ENCODE measurements at regions not wholly inside any gene's neighbourhood (a gene's known extent, or its start where the extent isn't known, plus 50 kb on each side); places are given as distances from the start of the nearest gene placed in this dataset.

DNA sequence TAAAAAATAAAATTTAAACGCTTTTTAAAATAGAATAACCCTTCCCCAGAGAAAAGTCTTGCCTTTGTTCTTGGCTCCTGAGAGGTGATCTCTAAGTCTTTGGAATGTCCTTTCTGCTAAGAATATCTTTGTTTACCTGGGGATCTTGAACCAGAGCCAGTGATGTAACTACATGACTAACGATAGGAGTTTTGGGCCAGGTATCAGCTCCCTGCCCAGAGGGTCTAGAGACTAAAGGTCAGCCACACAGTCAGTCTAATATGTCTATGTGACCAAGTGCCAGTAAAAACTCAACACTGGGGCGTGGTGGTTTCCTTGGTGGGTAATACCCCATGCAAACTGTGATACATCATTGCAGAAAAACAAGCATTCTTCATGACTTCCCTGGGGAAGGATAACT lies 1351.9 kb upstream of the C9orf72 start:
- TF ChIP-seq MXI1 (IDR thresholded peaks at IDR 0.05; ENCODE audit: borderline replicate concordance, low read depth, low read length) (no peak), CHD1 (IDR thresholded peaks at IDR 0.05; ENCODE audit: low read depth, low read length) (no peak), FOS (IDR thresholded peaks at IDR 0.05; ENCODE audit: low read depth, low read length) (no peak), RCOR1 (IDR thresholded peaks at IDR 0.05; ENCODE audit: insufficient replicate concordance, low read length) (no peak), RFX5 (IDR thresholded peaks at IDR 0.05; ENCODE audit: low read depth, low read length) (no peak), SMC3 (IDR thresholded peaks at IDR 0.05; ENCODE audit: low read depth, low read length) (no peak), NFE2L2 (IDR thresholded peaks at IDR 0.05; ENCODE audit: low read depth, low read length) (no peak), BHLHE40 (IDR thresholded peaks at IDR 0.05; ENCODE audit: low read depth, low read length) (no peak), MAFK (IDR thresholded peaks at IDR 0.05; ENCODE audit: low read depth, low read length) (no peak), MAZ (IDR thresholded peaks at IDR 0.05; ENCODE audit: borderline replicate concordance, low read depth, low read length) (no peak), POLR2A (IDR thresholded peaks at IDR 0.05; ENCODE audit: low read depth, low read length) (no peak), RAD21 (IDR thresholded peaks at IDR 0.05; ENCODE audit: low read length) (no peak), CEBPB (IDR thresholded peaks at IDR 0.05; ENCODE audit: low read depth, low read length) (no peak), CTCF (conservative IDR thresholded peaks at IDR 0.05; ENCODE audit: low read depth, low read length) (no peak)
- TF ChIP-seq, protein P1, sequence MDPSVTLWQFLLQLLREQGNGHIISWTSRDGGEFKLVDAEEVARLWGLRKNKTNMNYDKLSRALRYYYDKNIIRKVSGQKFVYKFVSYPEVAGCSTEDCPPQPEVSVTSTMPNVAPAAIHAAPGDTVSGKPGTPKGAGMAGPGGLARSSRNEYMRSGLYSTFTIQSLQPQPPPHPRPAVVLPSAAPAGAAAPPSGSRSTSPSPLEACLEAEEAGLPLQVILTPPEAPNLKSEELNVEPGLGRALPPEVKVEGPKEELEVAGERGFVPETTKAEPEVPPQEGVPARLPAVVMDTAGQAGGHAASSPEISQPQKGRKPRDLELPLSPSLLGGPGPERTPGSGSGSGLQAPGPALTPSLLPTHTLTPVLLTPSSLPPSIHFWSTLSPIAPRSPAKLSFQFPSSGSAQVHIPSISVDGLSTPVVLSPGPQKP (IDR thresholded peaks at IDR 0.05; ENCODE audit: borderline replicate concordance, low read depth, low read length), result no peak
- TF ChIP-seq, protein P2, sequence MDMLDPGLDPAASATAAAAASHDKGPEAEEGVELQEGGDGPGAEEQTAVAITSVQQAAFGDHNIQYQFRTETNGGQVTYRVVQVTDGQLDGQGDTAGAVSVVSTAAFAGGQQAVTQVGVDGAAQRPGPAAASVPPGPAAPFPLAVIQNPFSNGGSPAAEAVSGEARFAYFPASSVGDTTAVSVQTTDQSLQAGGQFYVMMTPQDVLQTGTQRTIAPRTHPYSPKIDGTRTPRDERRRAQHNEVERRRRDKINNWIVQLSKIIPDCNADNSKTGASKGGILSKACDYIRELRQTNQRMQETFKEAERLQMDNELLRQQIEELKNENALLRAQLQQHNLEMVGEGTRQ (IDR thresholded peaks at IDR 0.05; ENCODE audit: low read depth, low read length), result no peak
- Histone ChIP-seq H3K4me1 (ENCODE audit: control insufficient read depth, insufficient read depth, low read length) (no peaks in the 10 kb centered on the region), H4K5ac (ENCODE audit: low read depth, low read length) (no peak overlapping the region), H2BK120ac (ENCODE audit: low read depth, low read length) (no peak overlapping the region), H4K91ac (ENCODE audit: insufficient read depth, low read depth, low read length) (no peak overlapping the region), H3K9me1 (ENCODE audit: insufficient read depth, low read length) (no peaks in the 10 kb centered on the region), H3K27me3 (ENCODE audit: control insufficient read depth, insufficient read depth, low read length) (no peaks in the 10 kb centered on the region), H3K23ac (ENCODE audit: low read depth, low read length) (no peak overlapping the region), H4K20me1 (ENCODE audit: insufficient read depth, low read length) (no peaks in the 10 kb centered on the region), H2AK9ac (replicated peaks; ENCODE audit: low read depth, low read length, poor library complexity) (no peak overlapping the region), H3K4me2 (ENCODE audit: low read depth, low read length) (no peak overlapping the region), H3K14ac (replicated peaks; ENCODE audit: low read depth, low read length) (no peak overlapping the region), H3K4me3 (ENCODE audit: insufficient read depth, low read depth, low read length) (no peak overlapping the region), H3K4ac (ENCODE audit: low read depth, low read length) (no peak overlapping the region), H2AK5ac (ENCODE audit: low read depth, low read length) (no peak overlapping the region), H3K79me1 (ENCODE audit: low read depth in 1 of 2, low read length in 2 of 2) (no peaks in the 10 kb centered on the region), H4K8ac (ENCODE audit: low read depth in 2 of 2, low read length in 2 of 2) (no peak overlapping the region), H2BK15ac (ENCODE audit: low read depth, low read length) (no peak overlapping the region), H2BK20ac (ENCODE audit: low read depth, low read length) (no peak overlapping the region), H2AFZ (replicated peaks; ENCODE audit: low read length, poor library complexity) (no peak overlapping the region), H3K36me3 (ENCODE audit: control insufficient read depth, insufficient read depth, low read length) (no peaks in the 10 kb centered on the region), H3K9ac (ENCODE audit: low read depth, low read length) (no peak overlapping the region), H3K56ac (ENCODE audit: extremely low read depth, insufficient read depth, low read length) (no peak overlapping the region), H3K27ac (ENCODE audit: insufficient read depth, low read length) (no peak overlapping the region), H3K9me3 (ENCODE audit: control insufficient read depth, insufficient read depth, low read length) (peaks cover 5% of the 10 kb centered on the region), H2BK5ac (ENCODE audit: low read depth, low read length, poor library complexity, severe bottlenecking) (no peak overlapping the region), H3K18ac (ENCODE audit: low read depth, low read length) (no peak overlapping the region)
- in situ Hi-C loops (cut with MboI; ENCODE audit: low sequenced_read_pairs) (no loop called here), intact Hi-C loops (cut with micrococcal nuclease) (no loop called here), dilution Hi-C loops (cut with HindIII; ENCODE audit: low sequenced_read_pairs, unreplicated experiment) (no loop called here)
- ATAC-seq (ENCODE audit: low read depth) (no peak), DNase-seq (no peak)
- POLR2A ChIA-PET (ENCODE audit: unreplicated experiment), result no interaction called here
- CTCF ChIA-PET, result no interaction called here
- no TSS peak for BruUV-seq (replicated peaks)
- WGBS, 2 experiments (ENCODE audit: extremely low coverage in 2 of 2, insufficient read length in 1 of 2), result 71% methylated on average over 1 of the region's 3 CpGs; no CpG with 5 or more reads in 1 of the 2 experiments
